Loucy (cell line): ENCODE measurements at regions not wholly inside any gene's neighbourhood (a gene's known extent, or its start where the extent isn't known, plus 50 kb on each side); places are given as distances from the start of the nearest gene placed in this dataset.

Source experiments
- H2AFZ ChIP-seq: fragments of 200-600 bp; sonication (generic); 2 replicates; pipeline ENCODE4 v1.6.0; 2016; ENCODE audit warnings: antibody characterized with exemption, mild to moderate bottlenecking, low read length, moderate library complexity
- H3F3A ChIP-seq: fragments of 200-600 bp; 2 replicates; pipeline ENCODE4 v1.6.0; 2016; ENCODE audit warnings: antibody characterized with exemption, low read depth, mild to moderate bottlenecking
- H3K27me3 ChIP-seq: fragments of 200-600 bp; sonication (generic); 2 replicates; pipeline ENCODE4 v1.6.1; 2014; ENCODE audit warnings: low read length, mild to moderate bottlenecking; ENCODE audit not compliant: insufficient read depth, poor library complexity, severe bottlenecking
- H3K36me3 ChIP-seq: fragments of 200-600 bp; sonication (generic); 2 replicates; pipeline ENCODE4 v1.6.1; 2016; ENCODE audit warnings: low read length; ENCODE audit not compliant: insufficient read depth
- H3K4me1 ChIP-seq: fragments of 200-600 bp; sonication (generic); 2 replicates; pipeline ENCODE4 v1.5.1; 2014; ENCODE audit warnings: low read length, mild to moderate bottlenecking; ENCODE audit not compliant: insufficient read depth, poor library complexity, severe bottlenecking
- H3K4me2 ChIP-seq: fragments of 200-600 bp; sonication (generic); 2 replicates; pipeline ENCODE4 v1.6.0; 2014; ENCODE audit warnings: antibody characterized with exemption, low read length, low read depth, mild to moderate bottlenecking; ENCODE audit not compliant: poor library complexity, severe bottlenecking
- H3K4me3 ChIP-seq: fragments of 200-600 bp; sonication (generic); 2 replicates; pipeline ENCODE4 v1.5.1; 2014; ENCODE audit warnings: low read length, mild to moderate bottlenecking, mixed read lengths; ENCODE audit not compliant: poor library complexity, severe bottlenecking
- H3K79me2 ChIP-seq: fragments of 200-600 bp; sonication (generic); 2 replicates; pipeline ENCODE4 v1.6.1; 2014; ENCODE audit warnings: low read length; ENCODE audit not compliant: insufficient read depth
- H3K9ac ChIP-seq: fragments of 200-600 bp; sonication (generic); 2 replicates; pipeline ENCODE4 v1.6.0; 2014; ENCODE audit warnings: mild to moderate bottlenecking, low read depth, low read length, moderate library complexity; ENCODE audit not compliant: poor library complexity, severe bottlenecking
- H3K9me2 ChIP-seq: fragments of 200-600 bp; sonication (generic); replicated peaks from 2 replicates; pipeline ENCODE4 v1.6.1; 2016; ENCODE audit warnings: low read depth, low read length, mixed read lengths
- H3K9me3 ChIP-seq: fragments of 200-600 bp; sonication (generic); 2 replicates; pipeline ENCODE4 v1.6.1; 2014; ENCODE audit warnings: mild to moderate bottlenecking, antibody characterized with exemption, low read length, low read depth; ENCODE audit not compliant: insufficient read depth
- H4K20me1 ChIP-seq: fragments of 200-600 bp; sonication (generic); 2 replicates; pipeline ENCODE4 v1.6.0; 2014; ENCODE audit warnings: antibody characterized with exemption, low read length, mild to moderate bottlenecking; ENCODE audit not compliant: insufficient read depth, poor library complexity, severe bottlenecking
- EZH2phosphoT487 ChIP-seq: fragments of 200-600 bp; IDR thresholded peaks from 2 replicates; pipeline ENCODE4 v1.6.1; 2018; ENCODE audit warnings: antibody characterized with exemption, mild to moderate bottlenecking, moderate library complexity, borderline replicate concordance
- TF ChIP-seq, protein P1 (sequence below): fragments of 200-600 bp; sonication (generic); conservative IDR thresholded peaks from 2 replicates; pipeline ENCODE4 v1.5.1; 2014; ENCODE audit warnings: mild to moderate bottlenecking, antibody characterized with exemption, low read length

DNA sequence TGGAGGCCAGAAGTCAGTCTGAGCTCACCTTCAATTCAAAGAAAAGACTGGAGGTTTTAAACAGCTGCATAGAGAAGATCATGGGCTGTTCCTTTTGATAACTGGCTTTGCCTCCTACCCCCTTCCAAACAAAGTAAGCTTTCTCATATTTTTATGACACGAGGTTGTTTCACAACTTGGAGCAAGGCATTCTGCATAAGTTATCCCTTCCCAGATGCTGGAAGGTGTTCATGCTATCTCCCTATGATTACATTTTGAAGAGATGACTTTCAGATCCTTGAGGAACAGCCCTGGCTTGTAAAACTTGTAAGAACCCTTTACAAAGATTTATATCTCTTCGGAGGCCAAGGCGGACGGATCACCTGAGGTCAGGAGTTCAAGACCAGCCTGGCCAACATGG, 571.9 kb upstream of the FTMT start:
- TF ChIP-seq EZH2phosphoT487, result no peak
- TF ChIP-seq, protein P1, sequence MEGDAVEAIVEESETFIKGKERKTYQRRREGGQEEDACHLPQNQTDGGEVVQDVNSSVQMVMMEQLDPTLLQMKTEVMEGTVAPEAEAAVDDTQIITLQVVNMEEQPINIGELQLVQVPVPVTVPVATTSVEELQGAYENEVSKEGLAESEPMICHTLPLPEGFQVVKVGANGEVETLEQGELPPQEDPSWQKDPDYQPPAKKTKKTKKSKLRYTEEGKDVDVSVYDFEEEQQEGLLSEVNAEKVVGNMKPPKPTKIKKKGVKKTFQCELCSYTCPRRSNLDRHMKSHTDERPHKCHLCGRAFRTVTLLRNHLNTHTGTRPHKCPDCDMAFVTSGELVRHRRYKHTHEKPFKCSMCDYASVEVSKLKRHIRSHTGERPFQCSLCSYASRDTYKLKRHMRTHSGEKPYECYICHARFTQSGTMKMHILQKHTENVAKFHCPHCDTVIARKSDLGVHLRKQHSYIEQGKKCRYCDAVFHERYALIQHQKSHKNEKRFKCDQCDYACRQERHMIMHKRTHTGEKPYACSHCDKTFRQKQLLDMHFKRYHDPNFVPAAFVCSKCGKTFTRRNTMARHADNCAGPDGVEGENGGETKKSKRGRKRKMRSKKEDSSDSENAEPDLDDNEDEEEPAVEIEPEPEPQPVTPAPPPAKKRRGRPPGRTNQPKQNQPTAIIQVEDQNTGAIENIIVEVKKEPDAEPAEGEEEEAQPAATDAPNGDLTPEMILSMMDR, result no peak
- no peak overlapping the region for H3K4me2 ChIP-seq
- no peaks in the 10 kb centered on the region for H3F3A ChIP-seq
- no peak overlapping the region for H3K9ac ChIP-seq
- no peaks in the 10 kb centered on the region for H3K79me2 ChIP-seq
- no peaks in the 10 kb centered on the region for H3K9me2 ChIP-seq
- no peak overlapping the region for H2AFZ ChIP-seq
- H4K20me1 ChIP-seq, result no peaks in the 10 kb centered on the region
- H3K4me3 ChIP-seq, result no peak overlapping the region
- no peaks in the 10 kb centered on the region for H3K4me1 ChIP-seq
- H3K9me3 ChIP-seq, result no peaks in the 10 kb centered on the region
- H3K27me3 ChIP-seq, result no peaks in the 10 kb centered on the region
- no peaks in the 10 kb centered on the region for H3K36me3 ChIP-seq

GRCh38 chr5:121285801-121286521, 565.7 kb upstream of the FTMT start:
- Histone ChIP-seq H3K9me3 (no peaks in the 10 kb centered on the region), H3K36me3 (no peaks in the 10 kb centered on the region), H3K4me3 (no peak overlapping the region), H2AFZ (no peak overlapping the region), H3K9ac (no peak overlapping the region), H3K79me2 (no peaks in the 10 kb centered on the region), H4K20me1 (no peaks in the 10 kb centered on the region), H3F3A (no peaks in the 10 kb centered on the region), H3K9me2 (no peaks in the 10 kb centered on the region), H3K4me2 (no peak overlapping the region), H3K4me1 (no peaks in the 10 kb centered on the region), H3K27me3 (no peaks in the 10 kb centered on the region)
- TF ChIP-seq EZH2phosphoT487, result no peak
- TF ChIP-seq, protein P1, result no peak

DNA sequence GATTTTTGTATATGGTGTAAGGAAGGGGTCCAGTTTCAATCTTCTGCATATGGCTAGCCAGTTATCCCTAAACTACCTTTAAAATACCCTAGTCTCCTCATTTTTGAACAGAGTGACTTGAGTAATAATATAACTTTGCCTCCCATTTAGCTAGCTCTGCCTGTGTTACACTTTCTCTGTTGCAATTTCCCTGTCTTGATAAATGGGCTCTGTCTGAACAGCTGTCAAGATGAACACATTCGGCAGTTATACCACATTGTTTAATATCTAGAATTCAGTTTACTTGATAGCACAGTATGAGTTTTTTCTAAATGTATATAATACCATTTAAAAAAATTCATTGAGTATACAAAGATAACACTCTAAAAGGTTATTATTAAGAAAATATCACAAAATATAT, 562.9 kb upstream of the FTMT start:
- Histone ChIP-seq H3K79me2 (no peaks in the 10 kb centered on the region), H3F3A (no peaks in the 10 kb centered on the region), H3K36me3 (no peaks in the 10 kb centered on the region), H4K20me1 (no peaks in the 10 kb centered on the region), H3K4me2 (no peak overlapping the region), H3K27me3 (no peaks in the 10 kb centered on the region), H3K9ac (no peak overlapping the region), H2AFZ (no peak overlapping the region), H3K9me2 (no peaks in the 10 kb centered on the region), H3K4me3 (no peak overlapping the region), H3K4me1 (peaks cover 3% of the 10 kb centered on the region), H3K9me3 (no peaks in the 10 kb centered on the region)
- no peak for TF ChIP-seq EZH2phosphoT487
- TF ChIP-seq, protein P1, result no peak
